ENCODE measurements at regions not wholly inside any gene's neighbourhood (a gene's known extent, or its start where the extent isn't known, plus 50 kb on each side); places are given as distances from the start of the nearest gene placed in this dataset.

- TF ChIP-seq POLR2A (IDR thresholded peaks at IDR 0.05) (no peak), CTCF (IDR thresholded peaks at IDR 0.05) (no peak), EP300 (IDR thresholded peaks at IDR 0.05) (no peak), POLR2AphosphoS5 (IDR thresholded peaks at IDR 0.05) (no peak)
- Histone ChIP-seq H3K27me3 (no peaks in the 10 kb centered on the region), H3K9me3 (no peaks in the 10 kb centered on the region), H3K36me3 (no peaks in the 10 kb centered on the region), H3K27ac (no peak overlapping the region), H3K4me1 (no peaks in the 10 kb centered on the region), H3K4me3 (no peak overlapping the region)
- DNase-seq (no peak), ATAC-seq (ENCODE audit: low FRiP score in 2 of 2) (no peak)
- 68 to 86% methylated on average over 2 of the region's 2 CpGs for WGBS, 2 donors
Observed at GRCh38 chr2:183214680-183215079, 90.4 kb downstream of the NUP35 start.

GRCh38 chr2:183215917-183216316, 91.7 kb downstream of the NUP35 start:
- ATAC-seq (ENCODE audit: low FRiP score in 2 of 2) (no peak), DNase-seq (no peak)
- TF ChIP-seq EP300 (IDR thresholded peaks at IDR 0.05) (no peak), POLR2A (IDR thresholded peaks at IDR 0.05) (no peak), POLR2AphosphoS5 (IDR thresholded peaks at IDR 0.05) (no peak), CTCF (IDR thresholded peaks at IDR 0.05) (no peak)
- no peak overlapping the region for H3K4me3 ChIP-seq
- H3K27me3 ChIP-seq: no peaks in the 10 kb centered on the region
- H3K9me3 ChIP-seq: no peaks in the 10 kb centered on the region
- 0 to 38% methylated on average over 1 of the region's 1 CpG for WGBS, 2 donors
- no peak overlapping the region for H3K27ac ChIP-seq
- no peaks in the 10 kb centered on the region for H3K4me1 ChIP-seq
- no peaks in the 10 kb centered on the region for H3K36me3 ChIP-seq

GRCh38 chr2:183219888-183220287, 95.6 kb downstream of the NUP35 start:
- no peaks in the 10 kb centered on the region for H3K9me3 ChIP-seq
- no peaks in the 10 kb centered on the region for H3K27me3 ChIP-seq
- TF ChIP-seq POLR2A (IDR thresholded peaks at IDR 0.05): no peak
- no peak for TF ChIP-seq POLR2AphosphoS5 (IDR thresholded peaks at IDR 0.05)
- no peak for TF ChIP-seq CTCF (IDR thresholded peaks at IDR 0.05)
- TF ChIP-seq EP300 (IDR thresholded peaks at IDR 0.05): no peak
- DNase-seq: no peak
- 47 to 52% methylated on average over 3 of the region's 3 CpGs for WGBS, 2 donors
- no peaks in the 10 kb centered on the region for H3K36me3 ChIP-seq
- no peaks in the 10 kb centered on the region for H3K4me1 ChIP-seq
- no peak for ATAC-seq (ENCODE audit: low FRiP score in 2 of 2)
- H3K4me3 ChIP-seq: no peak overlapping the region
- H3K27ac ChIP-seq: no peak overlapping the region

GRCh38 chr2:183222751-183223150, 98.5 kb downstream of the NUP35 start:
- Histone ChIP-seq H3K4me1 (no peaks in the 10 kb centered on the region), H3K27me3 (no peaks in the 10 kb centered on the region), H3K27ac (no peak overlapping the region), H3K9me3 (no peaks in the 10 kb centered on the region), H3K36me3 (no peaks in the 10 kb centered on the region), H3K4me3 (no peak overlapping the region)
- TF ChIP-seq CTCF (IDR thresholded peaks at IDR 0.05) (no peak), POLR2AphosphoS5 (IDR thresholded peaks at IDR 0.05) (no peak), EP300 (IDR thresholded peaks at IDR 0.05) (no peak), POLR2A (IDR thresholded peaks at IDR 0.05) (no peak)
- WGBS, 2 donors: 65 to 75% methylated on average over 5 of the region's 5 CpGs
- DNase-seq (no peak), ATAC-seq (ENCODE audit: low FRiP score in 2 of 2) (no peak)

GRCh38 chr2:183224948-183225347, 100.7 kb downstream of the NUP35 start:
- no peak overlapping the region for H3K27ac ChIP-seq
- H3K27me3 ChIP-seq: no peaks in the 10 kb centered on the region
- DNase-seq (no peak), ATAC-seq (ENCODE audit: low FRiP score in 2 of 2) (no peak)
- no peaks in the 10 kb centered on the region for H3K36me3 ChIP-seq
- no peak for TF ChIP-seq POLR2A (IDR thresholded peaks at IDR 0.05)
- TF ChIP-seq POLR2AphosphoS5 (IDR thresholded peaks at IDR 0.05): no peak
- TF ChIP-seq EP300 (IDR thresholded peaks at IDR 0.05): no peak
- TF ChIP-seq CTCF (IDR thresholded peaks at IDR 0.05): no peak
- no peak overlapping the region for H3K4me3 ChIP-seq
- no peaks in the 10 kb centered on the region for H3K4me1 ChIP-seq
- no peaks in the 10 kb centered on the region for H3K9me3 ChIP-seq
